Muscle layer of colon (tissue), 2 donors: ENCODE measurements at regions not wholly inside any gene's neighbourhood (a gene's known extent, or its start where the extent isn't known, plus 50 kb on each side); places are given as distances from the start of the nearest gene placed in this dataset.

ENCODE experiments used
- H3K27ac ChIP-seq: one replicate; pipeline ENCODE4 v1.7.0; 2013; ENCODE audit warnings: low read depth, mild to moderate bottlenecking, low read length, moderate library complexity
- H3K27me3 ChIP-seq, 2 donors: one replicate each; pipeline ENCODE4 v1.7.0; 2013; ENCODE audit warnings: low read length in 2 of 2, mild to moderate bottlenecking in 2 of 2; ENCODE audit not compliant: insufficient read depth in 2 of 2, control insufficient read depth in 1 of 2
- H3K36me3 ChIP-seq: one replicate; pipeline ENCODE4 v1.7.0; 2013; ENCODE audit warnings: mild to moderate bottlenecking, low read length; ENCODE audit not compliant: insufficient read depth
- H3K4me1 ChIP-seq: one replicate; pipeline ENCODE4 v1.7.0; 2013; ENCODE audit warnings: mild to moderate bottlenecking, low read length; ENCODE audit not compliant: insufficient read depth
- H3K4me3 ChIP-seq, 2 donors: one replicate each; pipeline ENCODE4 v1.7.0; 2013; ENCODE audit warnings: low read length in 2 of 2, low read depth in 1 of 2, mild to moderate bottlenecking in 1 of 2, moderate library complexity in 1 of 2
- H3K9ac ChIP-seq: one replicate; pipeline ENCODE4 v1.7.0; 2013; ENCODE audit warnings: low read length
- H3K9me3 ChIP-seq: one replicate; pipeline ENCODE4 v1.7.0; 2013; ENCODE audit warnings: mild to moderate bottlenecking, low read length
- donor health status: abdominal sarcoma.
- donor health status: Adenocarcinoma of cecum.

GRCh38 chr18:10336749-10337350 lies 117.6 kb upstream of the APCDD1 start:
- H3K36me3 ChIP-seq, result no peaks in the 10 kb centered on the region
- no peak overlapping the region for H3K9ac ChIP-seq
- H3K27me3 ChIP-seq, result no peaks in the 10 kb centered on the region
- H3K27ac ChIP-seq, result no peak overlapping the region
- H3K4me3 ChIP-seq, result no peak overlapping the region
- no peaks in the 10 kb centered on the region for H3K9me3 ChIP-seq
- no peaks in the 10 kb centered on the region for H3K4me1 ChIP-seq

DNA sequence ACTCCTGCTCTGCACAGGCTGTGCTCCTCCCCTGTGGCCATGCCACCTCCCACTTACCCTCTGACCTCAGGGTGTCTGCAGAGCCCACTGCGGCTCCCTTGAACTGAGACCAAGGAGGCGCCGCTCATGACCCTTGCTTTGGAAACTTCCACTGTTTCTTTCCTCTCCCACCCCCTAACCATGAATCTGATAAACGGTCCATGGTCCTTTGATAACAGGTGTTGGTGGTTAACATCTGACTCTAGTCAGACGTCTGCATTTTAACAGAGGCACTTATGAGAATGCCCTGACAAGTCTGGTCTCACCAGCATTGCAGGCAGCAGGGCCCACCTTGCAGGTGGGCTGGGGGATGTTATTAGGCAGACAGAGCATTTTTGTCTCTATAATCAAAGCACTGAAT lies 113.6 kb upstream of the APCDD1 start:
- no peaks in the 10 kb centered on the region for H3K9me3 ChIP-seq
- no peaks in the 10 kb centered on the region for H3K27me3 ChIP-seq
- no peak overlapping the region for H3K9ac ChIP-seq
- no peaks in the 10 kb centered on the region for H3K4me1 ChIP-seq
- no peak overlapping the region for H3K27ac ChIP-seq
- no peak overlapping the region for H3K4me3 ChIP-seq
- no peaks in the 10 kb centered on the region for H3K36me3 ChIP-seq

DNA sequence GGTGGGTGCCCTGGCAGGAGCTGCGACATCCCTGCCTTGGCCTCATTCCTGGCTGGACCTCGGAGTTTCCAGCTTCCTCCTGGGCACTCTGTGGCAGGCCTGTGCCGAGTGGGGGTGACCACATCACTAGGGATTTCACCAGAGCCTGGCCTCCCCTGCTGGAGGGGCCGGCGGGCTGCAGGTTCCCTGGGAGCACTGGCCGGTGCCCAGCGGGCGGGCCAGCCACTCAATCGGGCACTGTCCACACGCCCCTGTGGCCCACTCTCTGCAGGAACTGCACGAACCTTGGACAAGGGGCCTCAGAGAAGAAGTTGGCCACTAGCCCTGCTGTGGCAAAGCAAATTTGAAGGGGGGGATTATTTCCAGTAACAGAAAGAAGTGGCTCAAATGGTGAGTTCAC lies 110.7 kb upstream of the APCDD1 start:
- Histone ChIP-seq H3K27ac (no peak overlapping the region), H3K36me3 (no peaks in the 10 kb centered on the region), H3K4me1 (no peaks in the 10 kb centered on the region), H3K9ac (no peak overlapping the region), H3K4me3 (no peak overlapping the region), H3K27me3 (no peaks in the 10 kb centered on the region), H3K9me3 (no peaks in the 10 kb centered on the region)

DNA sequence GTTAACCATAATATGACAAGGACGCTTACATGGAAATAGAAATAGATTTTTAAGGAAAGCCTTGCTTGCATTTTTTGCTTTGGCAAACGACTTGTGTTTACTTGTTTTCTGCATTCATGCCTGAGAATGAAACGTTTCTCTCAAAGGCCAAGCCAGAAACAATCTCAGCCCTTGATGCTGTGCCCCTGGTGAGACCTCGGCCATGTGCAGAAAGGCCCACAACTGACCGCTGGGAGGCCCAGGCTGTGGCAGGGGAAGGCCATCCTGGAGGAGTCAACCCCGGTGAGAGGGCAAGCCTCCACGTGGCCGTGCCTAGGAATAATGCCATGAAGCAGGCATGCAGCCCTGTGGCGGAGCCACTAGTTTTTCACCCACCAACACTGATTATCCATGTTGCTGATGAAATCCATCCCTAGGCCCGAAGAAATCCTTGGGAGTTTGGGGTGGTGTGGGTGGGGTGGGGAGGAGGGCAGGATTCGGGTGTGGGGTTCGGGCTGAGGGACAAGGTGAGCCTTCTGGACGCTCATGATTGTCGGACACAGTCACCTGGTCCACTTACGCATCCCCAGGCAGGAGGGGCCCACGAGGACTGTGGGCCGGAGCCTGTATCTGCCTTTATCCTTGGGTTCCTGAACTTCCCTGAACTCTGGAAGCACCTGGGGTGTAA lies 107.6 kb upstream of the APCDD1 start:
- H3K27ac ChIP-seq, result no peak overlapping the region
- H3K4me3 ChIP-seq, result no peak overlapping the region
- H3K9ac ChIP-seq, result no peak overlapping the region
- H3K27me3 ChIP-seq, result no peaks in the 10 kb centered on the region
- no peaks in the 10 kb centered on the region for H3K36me3 ChIP-seq
- no peaks in the 10 kb centered on the region for H3K9me3 ChIP-seq
- no peaks in the 10 kb centered on the region for H3K4me1 ChIP-seq

- Histone ChIP-seq H3K4me1 (peaks cover 7% of the 10 kb centered on the region), H3K9ac (no peak overlapping the region), H3K27me3 (no peaks in the 10 kb centered on the region), H3K9me3 (no peaks in the 10 kb centered on the region), H3K27ac (no peak overlapping the region), H3K4me3 (no peak overlapping the region), H3K36me3 (no peaks in the 10 kb centered on the region)
These were observed 104.9 kb upstream of the APCDD1 start for GRCh38 chr18:10349561-10349960.

DNA sequence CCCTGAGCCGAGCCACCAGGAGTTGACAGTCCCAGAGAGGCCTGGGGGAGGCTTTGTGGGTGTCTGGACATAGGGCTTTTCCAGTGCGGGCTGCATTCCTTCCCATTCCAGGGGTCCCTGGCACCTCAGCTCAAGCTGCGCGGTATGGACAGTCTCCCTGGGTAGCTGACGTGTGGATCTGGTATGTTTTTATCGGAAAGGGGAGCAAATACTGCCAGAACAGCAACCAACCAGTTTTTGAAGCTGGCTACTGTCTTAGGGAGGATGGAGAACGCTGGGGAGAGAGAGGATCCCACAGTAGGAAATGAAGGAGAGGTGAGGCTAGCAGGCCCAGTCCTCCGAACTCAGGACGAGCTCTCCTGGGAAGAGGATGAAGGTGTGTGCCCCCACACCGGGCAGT lies 103.8 kb upstream of the APCDD1 start:
- H3K27ac ChIP-seq, result no peak overlapping the region
- no peaks in the 10 kb centered on the region for H3K27me3 ChIP-seq
- peaks cover 8% of the 10 kb centered on the region for H3K4me1 ChIP-seq
- H3K9me3 ChIP-seq, result no peaks in the 10 kb centered on the region
- no peaks in the 10 kb centered on the region for H3K36me3 ChIP-seq
- no peak overlapping the region for H3K9ac ChIP-seq
- H3K4me3 ChIP-seq, result no peak overlapping the region

- no peak overlapping the region for H3K27ac ChIP-seq
- no peaks in the 10 kb centered on the region for H3K27me3 ChIP-seq
- H3K4me1 ChIP-seq, result peaks cover 8% of the 10 kb centered on the region
- H3K4me3 ChIP-seq, result no peak overlapping the region
- no peaks in the 10 kb centered on the region for H3K36me3 ChIP-seq
- no peaks in the 10 kb centered on the region for H3K9me3 ChIP-seq
- no peak overlapping the region for H3K9ac ChIP-seq
These were observed 103.1 kb upstream of the APCDD1 start for GRCh38 chr18:10351219-10351818.

GRCh38 chr18:10351858-10352257 lies 102.6 kb upstream of the APCDD1 start:
- H3K36me3 ChIP-seq, result no peaks in the 10 kb centered on the region
- no peak overlapping the region for H3K4me3 ChIP-seq
- no peaks in the 10 kb centered on the region for H3K9me3 ChIP-seq
- H3K27me3 ChIP-seq, result no peaks in the 10 kb centered on the region
- peaks cover 8% of the 10 kb centered on the region for H3K4me1 ChIP-seq
- H3K9ac ChIP-seq, result no peak overlapping the region
- no peak overlapping the region for H3K27ac ChIP-seq

- H3K36me3 ChIP-seq, result no peaks in the 10 kb centered on the region
- H3K4me1 ChIP-seq, result peaks cover 8% of the 10 kb centered on the region
- H3K27ac ChIP-seq, result no peak overlapping the region
- no peak overlapping the region for H3K4me3 ChIP-seq
- no peaks in the 10 kb centered on the region for H3K27me3 ChIP-seq
- no peak overlapping the region for H3K9ac ChIP-seq
- no peaks in the 10 kb centered on the region for H3K9me3 ChIP-seq
These were observed 101.8 kb upstream of the APCDD1 start for GRCh38 chr18:10352671-10353070.

DNA sequence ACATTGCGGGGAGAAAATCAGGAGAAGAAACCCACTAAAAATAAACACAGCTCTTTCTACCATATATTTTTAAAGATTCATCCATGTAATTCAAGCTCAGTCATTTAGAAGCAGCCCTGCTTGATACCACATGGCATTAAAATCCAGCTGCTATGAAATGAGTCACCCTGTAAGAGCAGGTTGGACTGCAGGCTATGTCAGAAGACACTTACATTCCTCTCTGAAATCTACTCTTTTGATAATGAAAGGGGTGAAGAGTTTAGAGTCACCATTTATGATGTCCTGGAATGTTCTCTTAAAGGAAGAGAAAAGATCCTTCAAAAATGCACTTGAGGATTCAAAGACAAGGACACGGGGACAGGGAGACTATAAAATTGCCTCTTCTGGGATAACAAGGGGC lies 100.6 kb upstream of the APCDD1 start:
- Histone ChIP-seq H3K9ac (no peak overlapping the region), H3K4me1 (peaks cover 8% of the 10 kb centered on the region), H3K36me3 (no peaks in the 10 kb centered on the region), H3K4me3 (no peak overlapping the region), H3K9me3 (no peaks in the 10 kb centered on the region), H3K27me3 (no peaks in the 10 kb centered on the region), H3K27ac (no peak overlapping the region)

GRCh38 chr18:10354241-10354811 lies 100.1 kb upstream of the APCDD1 start:
- Histone ChIP-seq H3K9ac (no peak overlapping the region), H3K4me1 (peaks cover 8% of the 10 kb centered on the region), H3K36me3 (no peaks in the 10 kb centered on the region), H3K27ac (no peak overlapping the region), H3K27me3 (no peaks in the 10 kb centered on the region), H3K4me3 (no peak overlapping the region), H3K9me3 (no peaks in the 10 kb centered on the region)
